Effector memory CD4-positive, alpha-beta T cell (primary cell): ENCODE measurements at regions not wholly inside any gene's neighbourhood (a gene's known extent, or its start where the extent isn't known, plus 50 kb on each side); places are given as distances from the start of the nearest gene placed in this dataset.
"Not testable (repeated sequence)": the region's sequence is repeated elsewhere in the genome, so short reads cannot be mapped to it uniquely, and the experiment has no call there.

Experiments used
- DNase-seq, 3 donors: peaks; one replicate each; pipeline ENCODE4 v3.0.0-alpha.2; 2020
- H3K27ac ChIP-seq: 2 replicates; pipeline ENCODE4 v1.7.0; 2013; ENCODE audit warnings: mild to moderate bottlenecking, low read length, moderate library complexity; ENCODE audit not compliant: insufficient read depth, poor library complexity, severe bottlenecking
- H3K27me3 ChIP-seq: replicated peaks from 2 replicates; pipeline ENCODE4 v1.7.0; 2013; ENCODE audit warnings: mild to moderate bottlenecking, low read length; ENCODE audit not compliant: insufficient read depth, control insufficient read depth, poor library complexity, severe bottlenecking
- H3K36me3 ChIP-seq: 2 replicates; pipeline ENCODE4 v1.7.0; 2013; ENCODE audit warnings: mild to moderate bottlenecking, low read length, moderate library complexity; ENCODE audit not compliant: control insufficient read depth, insufficient read depth
- H3K4me1 ChIP-seq: 2 replicates; pipeline ENCODE4 v1.7.0; 2013; ENCODE audit warnings: low read length, mild to moderate bottlenecking; ENCODE audit not compliant: control insufficient read depth, insufficient read depth, poor library complexity, severe bottlenecking
- H3K4me3 ChIP-seq: 2 replicates; pipeline ENCODE4 v1.7.0; 2013; ENCODE audit warnings: low read length, low read depth, mild to moderate bottlenecking; ENCODE audit not compliant: insufficient read depth, poor library complexity, severe bottlenecking
- H3K9me3 ChIP-seq: 2 replicates; pipeline ENCODE4 v1.7.0; 2013; ENCODE audit warnings: mild to moderate bottlenecking, low read length, moderate library complexity; ENCODE audit not compliant: control insufficient read depth

DNA sequence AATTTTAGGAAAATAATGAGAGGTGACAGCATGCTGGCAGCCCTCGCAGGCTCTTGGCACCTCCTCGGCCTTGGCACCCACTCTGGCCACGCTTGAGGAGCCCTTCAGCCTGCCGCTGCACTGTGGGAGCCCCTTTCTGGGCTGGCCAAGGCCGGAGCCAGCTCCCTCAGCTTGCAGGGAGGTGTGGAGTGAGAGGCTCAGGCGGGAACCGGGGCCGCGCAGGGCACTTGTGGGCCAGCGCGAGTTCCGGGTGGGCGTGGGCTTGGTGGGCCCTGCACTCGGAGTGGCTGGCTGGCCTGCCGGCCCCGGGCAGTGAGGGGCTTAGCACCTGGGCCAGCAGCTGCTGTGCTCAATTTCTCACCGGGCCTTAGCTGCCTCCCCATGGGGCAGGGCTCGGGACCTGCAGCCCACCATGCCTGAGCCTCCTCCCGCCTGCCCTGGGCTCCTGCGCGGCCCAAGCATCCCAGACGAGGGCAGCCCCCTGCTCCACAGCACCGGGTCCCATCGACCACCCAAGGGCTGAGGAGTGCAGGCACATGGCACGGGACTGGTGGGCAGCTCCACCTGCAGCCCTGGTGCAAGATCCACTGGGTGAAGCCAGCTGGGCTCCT, 299.3 kb upstream of the MDFIC2 start:
- not testable (repeated sequence) for H3K27me3 ChIP-seq, H3K9me3 ChIP-seq, H3K4me3 ChIP-seq, DNase-seq, H3K27ac ChIP-seq, H3K36me3 ChIP-seq, H3K4me1 ChIP-seq

DNA sequence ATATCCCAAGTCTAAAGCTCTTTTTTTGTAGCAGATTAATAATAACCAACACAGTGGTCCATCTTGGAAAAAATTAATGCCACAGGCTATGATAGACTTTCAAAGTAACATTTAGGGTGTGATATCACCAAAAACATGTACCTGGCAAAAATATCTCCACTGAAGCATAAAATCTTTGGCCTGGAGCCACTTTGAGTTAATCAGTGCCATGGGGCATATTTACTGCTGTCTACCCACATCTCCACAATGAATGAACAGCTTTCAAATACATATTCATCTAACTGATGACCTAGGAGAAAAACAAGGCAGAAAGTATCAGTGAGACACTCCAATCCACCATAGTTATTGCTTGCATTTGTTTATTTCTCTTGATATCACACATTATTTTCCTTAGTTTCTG, 296.0 kb upstream of the MDFIC2 start:
- no peak for DNase-seq
- Histone ChIP-seq H3K27me3 (no peaks in the 10 kb centered on the region), H3K9me3 (no peaks in the 10 kb centered on the region), H3K4me1 (no peaks in the 10 kb centered on the region), H3K4me3 (no peak overlapping the region), H3K36me3 (no peaks in the 10 kb centered on the region), H3K27ac (no peak overlapping the region)

DNA sequence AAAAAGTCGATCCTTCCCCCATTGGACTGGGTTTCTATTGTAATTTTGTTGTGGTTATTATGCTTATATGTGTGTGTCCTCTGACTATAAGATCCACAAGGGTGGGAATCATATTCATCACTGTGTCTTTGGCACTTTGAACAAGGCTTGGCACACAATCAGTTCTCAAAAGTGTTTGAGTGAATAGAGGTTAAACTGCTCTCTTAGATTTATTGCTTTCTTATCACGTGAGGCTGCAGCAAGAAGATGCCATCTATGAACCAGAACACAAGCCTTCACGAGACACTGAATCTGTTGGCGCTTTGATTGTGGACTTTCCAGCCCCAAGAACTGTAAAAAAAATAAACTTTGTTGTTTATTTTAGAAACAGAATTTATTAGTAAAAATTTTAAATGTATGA, 295.0 kb upstream of the MDFIC2 start:
- no peaks in the 10 kb centered on the region for H3K4me1 ChIP-seq
- H3K36me3 ChIP-seq = no peaks in the 10 kb centered on the region
- no peak overlapping the region for H3K4me3 ChIP-seq
- no peak for DNase-seq
- H3K9me3 ChIP-seq = no peaks in the 10 kb centered on the region
- H3K27me3 ChIP-seq = no peaks in the 10 kb centered on the region
- no peak overlapping the region for H3K27ac ChIP-seq

DNA sequence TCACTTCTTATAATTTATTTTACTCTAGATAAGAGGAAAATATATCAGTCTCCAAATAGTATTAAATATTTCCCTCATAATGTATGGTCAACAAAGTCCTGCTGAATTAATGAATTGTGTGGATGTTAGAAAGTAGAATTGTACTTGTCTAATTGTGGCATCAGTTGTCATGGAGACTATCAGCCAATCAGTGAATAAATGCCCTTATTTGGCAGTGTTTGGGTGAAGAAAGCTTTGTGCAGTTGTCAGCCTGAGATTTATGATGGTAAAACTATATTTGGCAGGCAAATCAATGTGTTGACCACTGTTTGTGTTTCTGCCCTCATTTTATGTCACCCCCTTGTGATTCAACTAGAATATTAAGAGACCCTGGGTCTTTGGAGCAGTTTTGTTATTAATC, 293.6 kb upstream of the MDFIC2 start:
- Histone ChIP-seq H3K9me3 (no peaks in the 10 kb centered on the region), H3K4me3 (no peak overlapping the region), H3K27me3 (no peaks in the 10 kb centered on the region), H3K27ac (no peak overlapping the region), H3K4me1 (no peaks in the 10 kb centered on the region), H3K36me3 (no peaks in the 10 kb centered on the region)
- DNase-seq = no peak

DNA sequence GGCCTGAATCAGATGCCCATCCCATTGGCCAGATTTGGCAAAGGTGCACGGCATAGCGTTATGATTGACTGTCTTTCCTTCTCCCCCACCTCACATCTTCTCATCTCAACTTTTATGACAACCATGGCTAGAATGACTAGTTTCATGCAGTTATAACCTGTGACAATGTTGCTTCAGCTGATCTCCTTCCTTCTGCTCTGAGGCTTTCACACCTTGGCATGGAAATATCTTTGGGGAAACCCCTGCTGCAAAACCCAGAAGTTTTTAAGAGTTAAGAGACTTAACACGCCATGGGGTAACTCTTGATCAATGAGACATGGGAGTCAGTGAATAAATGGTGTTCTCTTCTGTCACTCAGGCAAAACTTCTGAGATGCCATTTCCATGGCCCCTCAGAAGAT, 290.7 kb upstream of the MDFIC2 start:
- no peaks in the 10 kb centered on the region for H3K36me3 ChIP-seq
- DNase-seq = no peak

DNA sequence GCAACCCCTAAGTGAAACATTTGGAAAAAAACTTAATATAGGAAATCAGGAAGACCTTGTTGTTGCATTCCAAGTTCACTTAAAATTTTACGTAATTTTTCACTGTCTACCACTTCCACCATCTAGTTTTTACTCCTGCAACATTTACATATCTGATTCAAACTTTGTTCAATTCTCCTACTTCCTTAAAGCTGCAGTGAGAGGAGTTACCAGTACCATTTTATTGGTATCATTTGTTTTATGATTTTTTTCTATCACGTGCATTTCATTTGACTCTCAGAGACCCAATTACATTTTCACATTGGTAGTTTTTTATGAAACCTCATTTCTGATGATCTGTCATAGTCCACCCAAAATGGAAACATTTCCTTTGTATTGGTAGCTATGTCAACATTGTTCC, 284.9 kb upstream of the MDFIC2 start:
- no peak for DNase-seq
- no peaks in the 10 kb centered on the region for H3K36me3 ChIP-seq

More for the DNA sequence above, 290.7 kb upstream of the MDFIC2 start:
- H3K4me3 ChIP-seq = no peak overlapping the region
- no peaks in the 10 kb centered on the region for H3K27me3 ChIP-seq
- no peaks in the 10 kb centered on the region for H3K9me3 ChIP-seq
- no peak overlapping the region for H3K27ac ChIP-seq
- H3K4me1 ChIP-seq = no peaks in the 10 kb centered on the region

DNA sequence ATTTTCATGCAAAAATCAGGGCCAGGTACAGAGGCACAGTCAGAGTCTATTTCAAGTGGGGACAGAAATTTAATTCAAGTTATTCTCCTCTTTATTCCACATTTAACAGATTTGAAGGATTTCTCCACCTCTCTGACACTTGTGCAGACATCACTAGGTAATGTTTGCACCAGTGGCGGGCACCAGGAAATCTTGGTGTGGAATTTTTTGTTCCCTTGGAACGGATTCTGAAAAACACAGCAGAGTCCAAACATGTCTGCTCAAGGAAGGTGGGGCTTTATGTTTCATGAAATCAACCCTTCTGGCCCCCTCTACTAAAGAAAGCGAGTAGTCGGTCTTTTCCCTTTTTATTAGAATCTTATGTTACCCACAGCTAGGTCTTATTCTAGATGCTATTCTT, 271.2 kb upstream of the MDFIC2 start:
- H3K36me3 ChIP-seq = no peaks in the 10 kb centered on the region
- no peak for DNase-seq
- H3K4me3 ChIP-seq = no peak overlapping the region
- H3K27me3 ChIP-seq = peaks cover 4% of the 10 kb centered on the region
- H3K4me1 ChIP-seq = no peaks in the 10 kb centered on the region
- no peak overlapping the region for H3K27ac ChIP-seq
- H3K9me3 ChIP-seq = no peaks in the 10 kb centered on the region

More for the DNA sequence above, 284.9 kb upstream of the MDFIC2 start:
- H3K27ac ChIP-seq = no peak overlapping the region
- H3K4me1 ChIP-seq = no peaks in the 10 kb centered on the region
- no peaks in the 10 kb centered on the region for H3K9me3 ChIP-seq
- H3K4me3 ChIP-seq = no peak overlapping the region
- no peaks in the 10 kb centered on the region for H3K27me3 ChIP-seq

DNA sequence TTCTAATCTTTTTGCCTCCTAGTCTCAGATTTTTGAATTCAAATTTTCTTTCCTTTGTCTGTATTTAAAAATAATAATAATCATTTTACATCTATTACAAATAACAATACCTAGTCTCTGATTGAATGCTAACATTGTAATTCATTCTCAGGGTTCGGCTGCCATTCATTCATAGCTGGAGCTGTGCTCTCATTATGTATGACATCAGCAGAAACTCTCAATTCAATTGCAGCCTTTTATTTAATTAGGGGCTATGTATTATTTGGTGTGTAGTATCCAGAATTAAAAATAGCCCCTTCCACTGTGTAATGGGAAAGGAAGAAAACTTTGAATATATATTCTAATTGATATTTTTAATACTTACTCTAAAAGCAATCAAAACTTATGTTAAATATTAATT, 270.4 kb upstream of the MDFIC2 start:
- Histone ChIP-seq H3K27me3 (peaks cover 4% of the 10 kb centered on the region), H3K9me3 (no peaks in the 10 kb centered on the region), H3K27ac (no peak overlapping the region), H3K36me3 (no peaks in the 10 kb centered on the region), H3K4me3 (no peak overlapping the region), H3K4me1 (no peaks in the 10 kb centered on the region)
- no peak for DNase-seq

DNA sequence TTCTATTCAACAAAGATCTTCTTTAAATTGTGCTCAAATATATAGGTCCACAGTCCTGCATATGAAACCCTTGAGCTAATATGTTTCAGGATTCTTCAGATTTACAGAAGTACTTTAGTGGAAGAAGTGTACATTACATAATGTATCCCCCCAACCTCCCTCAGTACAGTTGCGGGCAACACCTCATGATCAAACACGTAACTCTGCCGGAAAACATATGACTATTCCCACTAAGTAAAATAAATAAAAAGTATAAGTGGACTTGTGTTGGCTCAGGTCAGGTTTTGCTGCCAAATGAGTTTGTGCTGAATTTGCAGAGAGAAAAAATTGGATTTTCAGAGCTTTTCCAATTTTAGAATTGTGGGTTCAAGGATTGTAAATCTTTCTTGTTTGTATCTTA, 267.6 kb upstream of the MDFIC2 start:
- DNase-seq = no peak
- H3K36me3 ChIP-seq = no peaks in the 10 kb centered on the region
- H3K4me3 ChIP-seq = no peak overlapping the region
- no peaks in the 10 kb centered on the region for H3K9me3 ChIP-seq
- no peaks in the 10 kb centered on the region for H3K4me1 ChIP-seq
- peaks cover 8% of the 10 kb centered on the region for H3K27me3 ChIP-seq
- no peak overlapping the region for H3K27ac ChIP-seq

DNA sequence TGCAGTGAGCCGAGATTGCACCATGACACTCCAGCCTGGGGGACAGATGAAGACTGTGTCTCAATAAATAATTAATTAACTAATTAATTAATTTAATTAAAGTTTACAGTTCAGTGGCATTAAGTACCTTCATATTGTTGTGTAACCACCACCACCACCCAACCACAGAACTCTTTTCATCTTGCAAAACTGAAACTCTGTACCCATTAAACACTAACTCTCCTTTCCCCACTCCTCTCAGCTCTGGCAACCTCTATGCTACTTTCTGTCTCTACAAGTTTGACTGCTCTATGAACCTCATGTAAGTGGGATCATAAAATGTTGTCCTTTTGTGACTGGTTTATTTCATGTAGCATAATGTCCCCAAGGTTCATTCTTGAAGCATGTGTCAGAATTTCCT, 259.3 kb upstream of the MDFIC2 start:
- Histone ChIP-seq H3K4me3 (no peak overlapping the region), H3K27ac (no peak overlapping the region), H3K36me3 (no peaks in the 10 kb centered on the region), H3K27me3 (peaks cover 3% of the 10 kb centered on the region), H3K4me1 (no peaks in the 10 kb centered on the region), H3K9me3 (no peaks in the 10 kb centered on the region)
- DNase-seq = no peak
